Left hindlimb (tissue), 1 donor: ENCODE measurements at regions not wholly inside any gene's neighbourhood (a gene's known extent, or its start where the extent isn't known, plus 50 kb on each side); places are given as distances from the start of the nearest gene placed in this dataset.

Experiments
- DNase-seq: peaks from one replicate; pipeline ENCODE4 v3.0.0-alpha.2; 2018

GRCh38 chr7:41910940-41911600 is 208.2 kb upstream of the INHBA start:
- no peak for DNase-seq

DNA sequence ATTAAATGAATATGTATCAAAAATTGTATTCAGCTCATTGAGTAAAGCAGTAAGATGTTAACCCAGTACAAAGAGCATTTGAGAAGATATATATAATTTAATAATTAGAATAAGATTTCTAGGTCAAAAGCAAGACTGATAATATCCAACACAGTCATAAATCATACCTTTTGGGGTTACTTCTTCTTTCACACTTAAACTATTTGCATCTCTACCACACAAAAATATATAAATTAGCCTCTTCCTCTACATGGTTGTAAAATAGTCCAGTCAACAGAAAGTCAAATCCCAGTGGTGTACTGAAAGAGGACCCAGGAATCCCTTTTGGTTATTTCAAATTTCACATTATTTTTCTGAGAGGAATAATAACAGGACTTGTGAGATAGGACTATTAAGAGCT is 204.6 kb upstream of the INHBA start:
- no peak for DNase-seq

DNA sequence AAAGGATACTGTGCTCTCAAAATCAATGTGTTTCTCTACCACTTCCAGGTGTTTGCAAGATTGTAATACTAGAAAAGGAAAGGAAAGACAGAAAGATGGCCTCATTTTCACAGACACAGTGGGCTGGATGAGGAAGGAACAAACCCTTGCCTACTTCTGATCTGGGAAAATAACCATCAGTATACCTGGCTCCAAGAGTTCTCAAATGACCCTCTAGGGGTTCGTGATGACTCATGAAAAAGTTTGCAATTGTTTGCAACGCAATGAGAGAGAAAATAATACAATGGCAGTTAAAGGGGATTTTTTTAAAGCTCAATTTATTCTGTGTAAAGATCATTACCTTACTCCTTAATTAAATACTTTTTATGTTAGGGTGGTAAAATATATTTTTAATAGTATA is 197.6 kb upstream of the INHBA start:
- no peak for DNase-seq

- no peak for DNase-seq
Observed at GRCh38 chr7:41899823-41900433, 197.0 kb upstream of the INHBA start.

DNA sequence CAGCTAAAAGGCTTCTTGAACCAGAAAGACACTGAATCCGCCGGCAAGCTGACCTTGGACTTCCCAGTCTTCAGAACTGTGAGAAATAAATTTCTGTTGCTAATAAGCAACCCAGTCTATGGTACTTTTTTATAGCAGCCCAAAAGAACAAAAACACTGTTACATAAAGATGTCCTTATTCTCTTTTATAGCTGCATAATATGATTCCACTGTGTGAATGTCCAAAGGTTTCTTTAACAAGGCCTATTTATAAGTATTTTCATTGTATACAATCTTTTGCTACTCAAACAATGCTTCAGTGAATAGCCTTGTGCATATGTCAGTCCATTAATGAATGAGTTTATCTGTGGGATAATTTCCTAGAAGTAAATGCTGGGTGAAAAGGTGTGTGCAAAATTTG is 190.8 kb upstream of the INHBA start:
- no peak for DNase-seq

- DNase-seq: no peak
Observed at GRCh38 chr7:41892356-41893100, 189.6 kb upstream of the INHBA start.

- DNase-seq: no peak
Observed at GRCh38 chr7:41891950-41892349, 189.1 kb upstream of the INHBA start.

DNA sequence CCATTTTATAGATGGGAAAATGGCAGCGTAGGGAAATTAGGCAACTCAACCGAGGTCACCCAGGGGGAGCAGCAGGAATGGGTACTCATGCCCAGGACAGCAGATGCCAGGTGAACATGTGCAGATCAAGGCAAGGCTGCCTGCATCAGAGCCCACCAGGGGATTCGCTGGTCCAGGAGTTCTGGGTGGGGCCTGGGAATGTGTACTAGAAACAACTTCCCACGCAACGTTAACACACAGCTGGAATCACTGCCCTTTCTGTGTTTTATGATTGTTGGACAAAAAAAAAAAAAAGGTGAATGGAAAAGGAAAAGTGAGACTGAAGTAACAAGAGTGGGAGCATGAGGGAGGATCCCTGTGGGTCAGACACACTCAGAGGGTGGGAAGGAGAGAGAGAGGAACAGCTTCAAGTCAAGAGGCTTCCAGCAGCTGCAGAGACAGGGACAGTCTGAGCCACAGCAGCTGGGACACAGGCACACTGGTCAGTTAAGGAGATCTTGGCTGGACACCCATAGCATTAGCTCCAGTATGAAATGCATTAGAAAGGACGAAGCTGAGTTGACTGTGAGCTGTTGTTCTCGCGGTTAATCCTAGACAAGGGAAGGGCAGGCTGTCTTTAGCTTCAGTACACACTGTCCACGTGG is 187.9 kb upstream of the INHBA start:
- DNase-seq: no peak

- no peak for DNase-seq
Observed at GRCh38 chr7:41889472-41889871, 186.6 kb upstream of the INHBA start.

DNA sequence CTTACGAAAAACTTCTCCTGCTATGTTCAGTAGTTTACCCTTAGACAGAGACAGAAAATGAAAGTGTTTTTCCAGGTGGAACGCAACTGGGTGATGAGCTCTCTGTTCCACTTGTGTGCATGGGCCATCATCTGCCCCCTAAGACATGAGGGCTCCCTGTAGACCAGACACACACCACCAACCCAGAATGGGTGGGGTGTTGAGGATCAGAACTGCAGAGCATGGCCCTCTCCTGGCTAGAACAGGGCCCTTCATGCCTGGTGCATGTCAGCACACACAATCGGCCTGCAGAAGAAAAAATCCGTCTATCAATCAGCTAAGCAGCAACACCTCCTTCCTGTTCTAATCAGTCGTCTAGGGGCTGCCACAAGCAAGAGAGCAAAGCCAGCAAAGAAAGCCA is 186.2 kb upstream of the INHBA start:
- DNase-seq: no peak

GRCh38 chr7:41887416-41887815 is 184.5 kb upstream of the INHBA start:
- DNase-seq: no peak

GRCh38 chr7:41886901-41887311 is 184.0 kb upstream of the INHBA start:
- peak; percentile 81 for DNase-seq

DNA sequence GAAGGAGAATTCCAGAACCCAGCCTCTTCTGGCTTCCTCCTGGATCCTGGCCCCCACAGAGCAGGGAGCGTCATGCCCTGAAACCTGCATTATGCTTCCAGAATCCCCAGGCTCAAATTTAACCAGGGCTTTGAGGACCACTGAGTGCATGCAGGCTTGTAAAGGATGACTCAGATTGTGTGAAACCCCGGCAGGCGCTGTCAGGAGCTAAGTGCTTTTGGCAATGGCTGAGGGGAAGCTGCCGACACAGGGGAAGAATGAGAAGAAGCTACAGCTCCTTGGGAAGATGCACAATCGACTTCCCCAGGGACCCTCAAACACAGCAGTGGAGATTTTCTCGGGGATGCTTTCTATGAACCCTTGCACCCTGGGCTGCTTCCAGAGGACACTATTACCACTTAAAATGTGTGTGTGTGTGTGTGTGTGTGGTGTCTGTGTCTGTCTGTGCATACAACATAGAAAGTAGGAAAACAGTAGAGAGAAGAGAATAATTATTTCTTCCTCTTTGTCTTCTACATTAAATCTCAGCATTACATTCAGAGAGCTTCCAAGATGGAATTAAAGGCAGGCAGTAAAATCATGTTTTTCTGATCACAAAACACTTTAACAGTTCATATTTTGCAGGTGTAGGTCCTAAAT is 183.5 kb upstream of the INHBA start:
- peak; percentile 82 for DNase-seq

- no peak for DNase-seq
Observed at GRCh38 chr7:41885748-41886147, 182.9 kb upstream of the INHBA start.

DNA sequence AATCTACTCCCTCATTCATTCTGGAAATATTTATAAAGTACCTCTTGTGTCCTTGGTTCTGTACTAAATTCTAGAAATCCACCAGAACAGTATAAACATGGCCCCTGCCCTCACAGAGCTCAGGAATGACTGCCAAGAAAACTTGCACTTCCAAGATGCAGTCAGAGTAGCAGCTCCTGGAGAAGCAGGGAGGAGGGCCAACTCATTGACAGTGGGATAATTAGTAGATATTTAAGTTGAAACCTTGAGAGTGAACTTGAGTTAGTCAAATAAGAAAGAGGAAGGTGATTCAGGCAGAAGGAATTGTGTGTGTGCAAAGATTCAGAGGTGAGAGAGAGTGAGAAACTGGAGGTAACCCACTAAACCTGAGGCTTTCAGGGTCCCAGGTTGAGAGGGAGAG is 182.2 kb upstream of the INHBA start:
- no peak for DNase-seq

GRCh38 chr7:41882745-41883420 is 180.0 kb upstream of the INHBA start:
- no peak for DNase-seq

GRCh38 chr7:41882256-41882655 is 179.4 kb upstream of the INHBA start:
- DNase-seq: no peak

DNA sequence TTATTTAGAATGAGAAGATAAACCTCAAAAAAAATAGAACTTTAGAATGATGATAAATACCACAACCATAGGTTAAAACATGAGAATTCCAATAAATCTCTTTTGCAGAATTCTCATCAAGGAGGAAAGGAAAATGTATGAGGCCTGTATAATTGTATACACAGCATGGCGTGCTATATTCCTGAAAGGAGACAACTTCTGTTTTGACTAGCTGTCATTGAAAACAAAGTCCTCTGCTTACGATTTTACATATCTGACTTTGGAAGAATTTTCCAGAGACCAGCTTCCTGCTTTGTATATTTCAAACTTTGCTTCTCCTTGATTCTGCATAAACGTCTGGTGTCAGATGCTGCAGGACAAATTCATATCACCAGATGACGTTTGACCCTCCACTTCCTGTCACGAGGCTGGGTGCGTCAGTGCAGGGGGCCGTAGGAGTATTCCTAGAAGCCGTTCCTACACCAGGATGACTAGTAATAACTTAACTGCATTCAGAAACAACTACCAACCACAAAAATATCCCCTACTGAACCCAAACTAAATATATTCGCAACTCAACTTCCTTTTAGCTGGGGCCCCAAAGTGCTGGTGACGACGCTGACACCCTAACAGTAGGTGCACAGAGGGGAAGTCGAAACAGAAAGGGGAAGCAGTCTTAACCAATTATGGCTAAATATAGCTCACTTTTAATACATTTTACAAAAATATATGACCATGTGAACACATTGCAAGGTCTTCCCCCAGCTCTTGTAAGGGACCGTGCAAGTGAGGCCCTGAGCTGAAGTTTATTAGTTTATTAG is 178.6 kb upstream of the INHBA start:
- no peak for DNase-seq

DNA sequence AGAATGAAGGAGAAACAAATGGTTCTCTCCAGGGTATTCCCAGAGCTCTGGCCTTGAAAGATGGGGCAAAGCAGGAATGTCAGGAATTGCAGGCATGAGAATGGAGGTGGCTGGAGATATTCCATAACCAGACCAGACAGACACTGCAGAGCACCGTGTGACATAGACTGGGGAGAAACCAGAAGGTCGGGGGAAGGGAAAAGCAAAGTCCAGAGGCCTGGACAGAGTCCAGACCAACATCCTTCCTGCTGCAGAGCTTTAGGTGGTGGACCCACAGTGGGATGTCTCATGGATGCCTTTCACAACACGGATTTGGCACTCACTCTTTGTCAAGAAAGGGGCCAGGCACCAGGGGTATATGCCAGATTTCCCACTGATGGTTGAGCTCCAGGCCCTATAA is 177.2 kb upstream of the INHBA start:
- no peak for DNase-seq

- no peak for DNase-seq
Observed at GRCh38 chr7:41879403-41879802, 176.5 kb upstream of the INHBA start.
